ENCODE measurements at regions not wholly inside any gene's neighbourhood (a gene's known extent, or its start where the extent isn't known, plus 50 kb on each side); places are given as distances from the start of the nearest gene placed in this dataset.

- no peak for ATAC-seq
- DNase-seq: no peak
Measured at GRCh38 chr12:90027889-90028634, 319.4 kb upstream of the ATP2B1 start.

GRCh38 chr12:90027041-90027440 is 318.4 kb upstream of the ATP2B1 start:
- no peak for DNase-seq
- no peak for ATAC-seq

GRCh38 chr12:90026516-90026915 is 317.9 kb upstream of the ATP2B1 start:
- no peak for DNase-seq
- ATAC-seq: no peak

- no peak for DNase-seq
Measured at GRCh38 chr12:90024262-90024661, 315.6 kb upstream of the ATP2B1 start.

GRCh38 chr12:90023207-90023900 is 314.7 kb upstream of the ATP2B1 start:
- ATAC-seq (no peak), DNase-seq (no peak)

More at GRCh38 chr12:90024262-90024661, 315.6 kb upstream of the ATP2B1 start:
- ATAC-seq: no peak

- DNase-seq: no peak
- ATAC-seq: no peak
Measured at GRCh38 chr12:90021795-90022440, 313.3 kb upstream of the ATP2B1 start.

GRCh38 chr12:90020881-90021280 is 312.2 kb upstream of the ATP2B1 start:
- DNase-seq (no peak), ATAC-seq (no peak)

- no peak for ATAC-seq
Measured at GRCh38 chr12:90020436-90020835, 311.8 kb upstream of the ATP2B1 start.

GRCh38 chr12:90020014-90020413 is 311.4 kb upstream of the ATP2B1 start:
- ATAC-seq: no peak
- no peak for DNase-seq

More at GRCh38 chr12:90020436-90020835, 311.8 kb upstream of the ATP2B1 start:
- no peak for DNase-seq

GRCh38 chr12:90017316-90017715 is 308.7 kb upstream of the ATP2B1 start:
- no peak for DNase-seq
- no peak for ATAC-seq

GRCh38 chr12:90015228-90015627 is 306.6 kb upstream of the ATP2B1 start:
- no peak for DNase-seq
- ATAC-seq: no peak

- ATAC-seq (no peak), DNase-seq (no peak)
Measured at GRCh38 chr12:90013409-90013808, 304.8 kb upstream of the ATP2B1 start.

GRCh38 chr12:90010089-90010488 is 301.5 kb upstream of the ATP2B1 start:
- DNase-seq (no peak), ATAC-seq (no peak)

- DNase-seq (no peak), ATAC-seq (no peak)
Measured at GRCh38 chr12:90008277-90008676, 299.6 kb upstream of the ATP2B1 start.

GRCh38 chr12:90004319-90005074 is 295.9 kb upstream of the ATP2B1 start:
- DNase-seq (no peak), ATAC-seq (no peak)

- DNase-seq (no peak), ATAC-seq (no peak)
Measured at GRCh38 chr12:90003688-90004087, 295.1 kb upstream of the ATP2B1 start.

- no peak for DNase-seq
- ATAC-seq: no peak
Measured at GRCh38 chr12:90000721-90001120, 292.1 kb upstream of the ATP2B1 start.

- ATAC-seq (no peak), DNase-seq (no peak)
Measured at GRCh38 chr12:89999699-90000505, 291.3 kb upstream of the ATP2B1 start.

GRCh38 chr12:89995870-89996269 is 287.2 kb upstream of the ATP2B1 start:
- DNase-seq: no peak
- ATAC-seq: no peak

- DNase-seq (no peak), ATAC-seq (no peak)
Measured at GRCh38 chr12:89994911-89995310, 286.3 kb upstream of the ATP2B1 start.

GRCh38 chr12:89993632-89994031 is 285.0 kb upstream of the ATP2B1 start:
- DNase-seq: no peak
- no peak for ATAC-seq
